Activated CD4-positive, alpha-beta memory T cell treated with anti-CD3 and anti-CD28 coated beads for 36 hours (primary cell): ENCODE measurements at regions not wholly inside any gene's neighbourhood (a gene's known extent, or its start where the extent isn't known, plus 50 kb on each side); places are given as distances from the start of the nearest gene placed in this dataset.

Source experiments
- CTCF ChIA-PET: fragments of 350-600 bp; sonication (Branson Sonifier 250); formaldehyde crosslinking; loops from one replicate; lab custom pipeline; 2021; ENCODE audit warnings: antibody characterized with exemption, inconsistent platforms; lab: Charles Lee
- POLR2A ChIA-PET: fragments of 350-600 bp; sonication (Branson Sonifier 250); formaldehyde crosslinking; loops from one replicate; lab custom pipeline; 2021; ENCODE audit warnings: antibody characterized with exemption; lab: Charles Lee
- DNase-seq: peaks from one replicate; pipeline ENCODE4 v3.0.0-alpha.2; 2020
- H3K27ac Mint-ChIP-seq: one replicate; pipeline ENCODE4 v1.8.0; 2021; ENCODE audit warnings: mixed read lengths
- H3K27me3 Mint-ChIP-seq: one replicate; pipeline ENCODE4 v1.8.0; 2021; ENCODE audit warnings: mixed read lengths
- H3K36me3 Mint-ChIP-seq: one replicate; pipeline ENCODE4 v1.8.0; 2021; ENCODE audit warnings: mixed read lengths
- H3K4me1 Mint-ChIP-seq: one replicate; pipeline ENCODE4 v1.8.0; 2021; ENCODE audit warnings: low read depth, mixed read lengths
- H3K4me3 Mint-ChIP-seq: one replicate; pipeline ENCODE4 v1.8.0; 2021; ENCODE audit warnings: mild to moderate bottlenecking, mixed read lengths
- H3K9me3 Mint-ChIP-seq: one replicate; pipeline ENCODE4 v1.8.0; 2021; ENCODE audit warnings: mixed read lengths
- intact Hi-C: fragments of 100-400 bp; cut with micrococcal nuclease; formaldehyde crosslinking; loops from one replicate; pipeline ENCODE4 v1.15.1; 2023

- ChIA-PET CTCF (interaction anchor here (0.6 kb wide), 1 partner anchor 688 kb away, joined by 3 read pairs; no protein-coding TSS in a partner anchor), POLR2A (no interaction called here)
- no peak for DNase-seq
- Mint-ChIP-seq H3K4me3 (no peak overlapping the region), H3K36me3 (no peaks in the 10 kb centered on the region), H3K4me1 (no peaks in the 10 kb centered on the region), H3K27me3 (no peaks in the 10 kb centered on the region), H3K9me3 (peaks cover 19% of the 10 kb centered on the region), H3K27ac (no peak overlapping the region)
- intact Hi-C loops: no loop called here
These were observed 154.8 kb upstream of the ZFP42 start for GRCh38 chr4:187840814-187841213.

DNA sequence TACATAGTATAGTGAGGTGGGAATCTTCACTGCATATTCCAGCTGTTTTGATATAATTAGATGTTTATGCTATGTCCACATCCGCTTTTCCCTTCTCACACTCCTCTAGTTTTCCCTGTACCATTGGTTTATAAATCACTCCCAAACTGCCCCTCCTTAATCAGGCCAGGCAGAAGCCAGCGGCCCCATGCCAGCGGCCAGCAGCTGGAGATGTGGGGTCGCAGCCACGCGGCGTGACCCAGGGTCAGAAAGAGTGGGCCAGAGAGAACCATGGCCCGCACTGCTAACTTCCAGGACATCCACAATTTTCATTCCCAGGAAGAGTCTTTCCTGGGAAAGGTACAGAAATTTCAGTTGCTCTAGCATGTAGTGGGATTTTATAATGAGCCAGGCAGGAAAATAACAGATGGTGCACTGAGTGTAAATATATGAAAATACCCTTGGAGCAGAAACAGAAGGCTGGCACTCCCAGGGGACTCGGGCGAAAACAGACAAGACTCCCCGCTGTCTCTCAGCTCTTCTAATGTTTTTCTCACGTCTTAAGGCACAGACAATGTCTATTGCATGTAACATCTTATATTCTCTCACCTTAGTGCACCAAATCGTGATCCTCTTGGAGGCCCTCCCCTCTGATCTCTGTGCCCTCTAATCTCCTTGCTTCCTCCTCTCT, 145.9 kb upstream of the ZFP42 start:
- Mint-ChIP-seq H3K9me3 (peaks cover 12% of the 10 kb centered on the region), H3K4me1 (no peaks in the 10 kb centered on the region), H3K4me3 (no peak overlapping the region), H3K36me3 (no peaks in the 10 kb centered on the region), H3K27me3 (no peaks in the 10 kb centered on the region), H3K27ac (no peak overlapping the region)
- POLR2A ChIA-PET: no interaction called here
- CTCF ChIA-PET: no interaction called here
- DNase-seq: no peak
- intact Hi-C loops: no loop called here

DNA sequence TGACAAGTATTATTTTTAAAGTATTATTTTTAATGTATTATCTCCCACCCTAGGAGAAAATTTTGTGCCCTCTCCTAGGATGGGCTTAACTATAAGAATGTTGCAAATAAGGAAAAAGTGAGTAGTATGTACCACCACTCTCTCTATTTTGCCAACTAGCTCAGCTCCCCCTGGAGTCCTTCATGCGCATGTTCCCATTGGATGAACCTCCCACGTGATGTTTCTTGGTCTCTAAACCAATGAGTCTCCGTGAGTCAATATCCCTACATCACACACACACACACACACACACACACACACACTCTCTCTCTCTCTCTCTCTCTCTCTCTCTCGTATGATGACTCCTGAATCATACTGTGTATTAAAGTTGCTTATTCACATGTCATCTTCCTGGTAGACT, 129.7 kb upstream of the ZFP42 start:
- no peak for DNase-seq
- Mint-ChIP-seq H3K9me3 (peaks cover 13% of the 10 kb centered on the region), H3K36me3 (no peaks in the 10 kb centered on the region), H3K27ac (no peak overlapping the region), H3K4me1 (no peaks in the 10 kb centered on the region), H3K4me3 (no peak overlapping the region), H3K27me3 (no peaks in the 10 kb centered on the region)
- POLR2A ChIA-PET: no interaction called here
- intact Hi-C loops: no loop called here
- CTCF ChIA-PET: no interaction called here

DNA sequence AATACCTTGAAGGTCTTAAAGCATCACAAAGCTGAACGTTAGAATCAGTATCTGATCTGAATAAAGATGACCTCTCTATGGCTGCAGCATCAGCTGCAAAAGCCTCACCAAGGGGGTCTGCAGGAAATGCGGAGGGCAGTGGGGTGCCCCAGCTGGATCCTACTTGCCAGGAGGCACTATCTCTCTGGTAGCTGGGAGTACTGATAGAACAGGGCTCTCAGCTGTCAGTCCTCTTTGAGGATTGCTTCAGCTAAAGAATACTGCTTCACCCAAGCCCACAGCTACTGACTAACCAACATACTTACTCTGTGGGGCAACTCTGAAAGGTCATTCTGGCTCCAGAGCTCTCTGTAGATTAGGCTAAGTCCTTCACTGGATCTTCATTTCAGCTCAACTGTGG, 112.5 kb upstream of the ZFP42 start:
- H3K27me3 Mint-ChIP-seq: no peaks in the 10 kb centered on the region
- no peak overlapping the region for H3K27ac Mint-ChIP-seq
- ChIA-PET CTCF (no interaction called here), POLR2A (no interaction called here)
- H3K36me3 Mint-ChIP-seq: no peaks in the 10 kb centered on the region
- intact Hi-C loops: no loop called here
- no peaks in the 10 kb centered on the region for H3K4me1 Mint-ChIP-seq
- no peak for DNase-seq
- peaks cover 9% of the 10 kb centered on the region for H3K9me3 Mint-ChIP-seq
- no peak overlapping the region for H3K4me3 Mint-ChIP-seq

DNA sequence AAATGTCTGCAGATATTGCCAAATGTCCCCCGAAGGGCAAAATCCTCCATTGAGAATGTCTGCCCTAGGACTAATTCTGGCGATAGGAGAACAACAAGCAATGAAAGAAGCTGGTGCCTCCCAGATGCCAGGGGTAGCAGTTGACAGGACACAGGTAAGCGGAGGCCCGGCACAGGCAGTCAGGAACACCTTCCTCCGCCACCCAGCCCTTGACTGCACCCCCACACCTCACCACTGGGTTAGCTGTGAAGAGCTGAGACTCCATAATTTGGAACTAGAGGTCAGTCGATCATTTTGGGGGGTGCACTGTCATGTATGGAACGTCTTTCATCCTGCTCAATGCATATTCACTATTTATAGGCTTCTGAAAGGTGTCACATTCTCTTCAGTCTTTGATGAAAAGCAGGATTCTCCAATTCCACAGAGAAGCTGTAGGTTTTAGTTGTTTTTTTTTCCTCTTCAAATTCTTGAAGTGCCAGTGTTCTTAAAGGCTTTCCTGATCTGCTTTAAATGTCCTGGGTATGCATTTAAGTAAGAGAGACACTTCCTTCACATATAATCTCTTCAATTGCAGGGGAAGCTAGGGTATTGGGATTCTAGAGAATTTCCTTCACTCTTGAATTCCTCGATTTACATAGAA, 111.6 kb upstream of the ZFP42 start:
- Mint-ChIP-seq H3K27ac (no peak overlapping the region), H3K4me1 (no peaks in the 10 kb centered on the region), H3K4me3 (no peak overlapping the region), H3K27me3 (no peaks in the 10 kb centered on the region), H3K9me3 (peaks cover 5% of the 10 kb centered on the region), H3K36me3 (no peaks in the 10 kb centered on the region)
- intact Hi-C loops: no loop called here
- DNase-seq: no peak
- CTCF ChIA-PET: no interaction called here
- POLR2A ChIA-PET: no interaction called here

DNA sequence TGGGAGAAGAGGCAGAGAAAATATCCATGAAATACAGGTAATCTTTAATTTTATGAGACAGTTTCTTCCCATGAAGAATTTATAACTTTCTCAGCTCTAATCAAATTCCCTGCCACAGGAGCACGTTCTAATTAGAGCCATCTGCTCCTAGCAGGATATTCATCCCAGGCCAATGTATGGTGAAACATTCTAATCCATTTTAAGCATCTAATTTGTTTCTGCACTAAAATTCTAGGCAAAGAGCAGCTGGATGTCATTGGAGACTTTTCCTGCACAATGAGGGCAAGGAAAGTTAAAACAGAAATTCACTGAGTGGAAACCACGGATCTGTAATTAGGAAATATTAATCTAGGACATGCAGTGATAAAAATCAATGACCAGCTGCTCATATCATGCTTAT, 107.7 kb upstream of the ZFP42 start:
- Mint-ChIP-seq H3K9me3 (peaks cover 13% of the 10 kb centered on the region), H3K27me3 (no peaks in the 10 kb centered on the region), H3K36me3 (no peaks in the 10 kb centered on the region), H3K27ac (no peak overlapping the region), H3K4me3 (no peak overlapping the region), H3K4me1 (no peaks in the 10 kb centered on the region)
- intact Hi-C loops: no loop called here
- no peak for DNase-seq
- ChIA-PET POLR2A (no interaction called here), CTCF (interaction anchor here (0.7 kb wide), 1 partner anchor 389 kb away, joined by 3 read pairs; no protein-coding TSS in a partner anchor)

- no peak overlapping the region for H3K4me3 Mint-ChIP-seq
- intact Hi-C loops: no loop called here
- no peaks in the 10 kb centered on the region for H3K4me1 Mint-ChIP-seq
- no peak for DNase-seq
- peaks cover 14% of the 10 kb centered on the region for H3K9me3 Mint-ChIP-seq
- H3K36me3 Mint-ChIP-seq: no peaks in the 10 kb centered on the region
- H3K27me3 Mint-ChIP-seq: no peaks in the 10 kb centered on the region
- CTCF ChIA-PET: no interaction called here
- POLR2A ChIA-PET: interaction anchor here (0.6 kb wide), 1 partner anchor 108 kb away, joined by 3 read pairs; no protein-coding TSS in a partner anchor
- no peak overlapping the region for H3K27ac Mint-ChIP-seq
These were observed 105.9 kb upstream of the ZFP42 start for GRCh38 chr4:187889651-187890050.

- Mint-ChIP-seq H3K36me3 (no peaks in the 10 kb centered on the region), H3K27me3 (no peaks in the 10 kb centered on the region), H3K27ac (no peak overlapping the region), H3K9me3 (peaks cover 11% of the 10 kb centered on the region), H3K4me3 (no peak overlapping the region), H3K4me1 (no peaks in the 10 kb centered on the region)
- POLR2A ChIA-PET: no interaction called here
- CTCF ChIA-PET: no interaction called here
- intact Hi-C loops: no loop called here
- no peak for DNase-seq
These were observed 102.2 kb upstream of the ZFP42 start for GRCh38 chr4:187893418-187893817.

- CTCF ChIA-PET: no interaction called here
- H3K27me3 Mint-ChIP-seq: no peaks in the 10 kb centered on the region
These were observed 92.5 kb upstream of the ZFP42 start for GRCh38 chr4:187903106-187903505.

DNA sequence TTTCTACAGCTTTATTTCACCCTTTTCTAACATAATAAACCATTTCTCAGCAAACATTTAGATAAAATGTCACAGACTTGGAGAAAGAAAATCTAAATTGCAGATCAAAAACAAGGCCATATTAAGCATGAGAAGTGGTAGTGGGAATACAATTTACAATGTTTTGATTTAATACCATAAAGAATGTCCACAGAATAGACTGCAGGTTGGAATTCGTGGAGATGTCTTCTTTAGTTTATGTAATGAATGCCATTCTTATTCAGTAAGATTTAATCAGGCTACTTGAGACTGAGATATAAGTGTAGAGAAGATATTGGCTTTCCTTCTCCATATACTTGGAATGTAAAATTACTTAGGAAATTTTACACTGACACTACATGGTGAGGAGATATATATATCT, 91.9 kb upstream of the ZFP42 start:
- Mint-ChIP-seq H3K4me1 (no peaks in the 10 kb centered on the region), H3K27ac (no peak overlapping the region), H3K9me3 (peaks cover 23% of the 10 kb centered on the region), H3K4me3 (no peak overlapping the region), H3K36me3 (no peaks in the 10 kb centered on the region), H3K27me3 (no peaks in the 10 kb centered on the region)
- POLR2A ChIA-PET: no interaction called here
- CTCF ChIA-PET: no interaction called here
- intact Hi-C loops: no loop called here
- no peak for DNase-seq

More at GRCh38 chr4:187903106-187903505, 92.5 kb upstream of the ZFP42 start:
- no peak for DNase-seq
- no peak overlapping the region for H3K4me3 Mint-ChIP-seq
- H3K27ac Mint-ChIP-seq: no peak overlapping the region
- POLR2A ChIA-PET: no interaction called here
- intact Hi-C loops: no loop called here
- no peaks in the 10 kb centered on the region for H3K36me3 Mint-ChIP-seq
- no peaks in the 10 kb centered on the region for H3K4me1 Mint-ChIP-seq
- H3K9me3 Mint-ChIP-seq: peaks cover 23% of the 10 kb centered on the region

GRCh38 chr4:187908079-187908561, 87.5 kb upstream of the ZFP42 start:
- no peak for DNase-seq
- Mint-ChIP-seq H3K4me1 (no peaks in the 10 kb centered on the region), H3K4me3 (no peak overlapping the region), H3K27ac (no peak overlapping the region), H3K27me3 (no peaks in the 10 kb centered on the region), H3K9me3 (peaks cover 4% of the 10 kb centered on the region), H3K36me3 (no peaks in the 10 kb centered on the region)
- ChIA-PET CTCF (no interaction called here), POLR2A (no interaction called here)
- intact Hi-C loops: no loop called here

DNA sequence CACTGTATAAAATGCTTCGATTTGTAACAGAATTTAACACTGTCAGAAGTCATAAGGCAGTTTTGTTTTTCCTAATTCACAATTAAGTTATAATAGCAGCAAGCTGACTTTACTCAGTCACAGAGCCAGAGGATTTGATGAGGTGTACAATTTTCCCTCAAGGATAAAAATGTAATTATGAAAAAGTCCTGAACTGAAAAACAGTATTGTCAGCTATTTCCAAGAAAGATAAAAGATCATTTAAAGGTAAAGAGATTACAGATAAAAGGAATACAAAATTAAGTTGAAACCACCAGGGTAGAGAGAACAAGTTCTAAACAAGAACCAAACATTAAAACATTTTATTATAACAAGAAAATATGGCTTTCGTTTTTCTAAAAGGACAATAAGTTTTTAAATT, 86.8 kb upstream of the ZFP42 start:
- CTCF ChIA-PET: no interaction called here
- no peaks in the 10 kb centered on the region for H3K4me1 Mint-ChIP-seq
- no peaks in the 10 kb centered on the region for H3K27me3 Mint-ChIP-seq
- intact Hi-C loops: no loop called here
- H3K36me3 Mint-ChIP-seq: no peaks in the 10 kb centered on the region
- H3K4me3 Mint-ChIP-seq: no peak overlapping the region
- POLR2A ChIA-PET: no interaction called here
- no peak overlapping the region for H3K27ac Mint-ChIP-seq
- peaks cover 6% of the 10 kb centered on the region for H3K9me3 Mint-ChIP-seq
- no peak for DNase-seq

GRCh38 chr4:187910741-187911140, 84.8 kb upstream of the ZFP42 start:
- no peak overlapping the region for H3K27ac Mint-ChIP-seq
- no peaks in the 10 kb centered on the region for H3K4me1 Mint-ChIP-seq
- peaks cover 11% of the 10 kb centered on the region for H3K9me3 Mint-ChIP-seq
- H3K36me3 Mint-ChIP-seq: no peaks in the 10 kb centered on the region
- ChIA-PET CTCF (no interaction called here), POLR2A (no interaction called here)
- H3K27me3 Mint-ChIP-seq: no peaks in the 10 kb centered on the region
- intact Hi-C loops: no loop called here
- no peak for DNase-seq
- H3K4me3 Mint-ChIP-seq: no peak overlapping the region
